HEK293 (cell line): ENCODE measurements at regions not wholly inside any gene's neighbourhood (a gene's known extent, or its start where the extent isn't known, plus 50 kb on each side); places are given as distances from the start of the nearest gene placed in this dataset.

Source experiments
- CTCF ChIA-PET: fragments of 350-600 bp; formaldehyde crosslinking; extraction: SDS; loops from one replicate; lab custom pipeline; 2021; ENCODE audit warnings: antibody characterized with exemption; lab: Yijun Ruan, JAX
- POLR2A ChIA-PET: fragments of 300-600 bp; formaldehyde crosslinking; extraction: SDS; loops from one replicate; lab custom pipeline; 2020; ENCODE audit warnings: antibody characterized with exemption, inconsistent platforms; lab: Yijun Ruan, JAX
- H3K27ac ChIP-seq: fragments of 200-500 bp; sonication (Bioruptor generic); 2 replicates; pipeline ENCODE4 v1.5.1; 2014; ENCODE audit warnings: low read depth, low read length, control low read depth, inconsistent platforms; ENCODE audit errors: extremely low read depth
- H3K36me3 ChIP-seq, 2 experiments: fragments of 200-500 bp in 1 of 2; sonication (Bioruptor generic) in 1 of 2; 1 replicate in 1 of 2; 2 replicates in 1 of 2; pipeline ENCODE4 v1.5.1; 2014 to 2017; ENCODE audit warnings: inconsistent platforms in 2 of 2, low read length in 2 of 2; ENCODE audit not compliant: control insufficient read depth in 2 of 2, insufficient read depth in 1 of 2
- H3K4me1 ChIP-seq: fragments of 200-500 bp; sonication (Bioruptor generic); 2 replicates; pipeline ENCODE4 v1.5.1; 2014; ENCODE audit warnings: mild to moderate bottlenecking, low read length, inconsistent platforms; ENCODE audit not compliant: control insufficient read depth, insufficient read depth
- H3K4me3 ChIP-seq: 2 replicates; pipeline ENCODE4 v1.5.1; 2011; ENCODE audit warnings: low read depth, mild to moderate bottlenecking, control low read depth, low read length, moderate library complexity
- H3K9me3 ChIP-seq: fragments of 200-500 bp; sonication (Bioruptor generic); 2 replicates; pipeline ENCODE4 v1.5.1; 2014; ENCODE audit warnings: low read depth, low read length, inconsistent platforms; ENCODE audit not compliant: control insufficient read depth, insufficient read depth
- BCL11B ChIP-seq: fragments of 450-650 bp; formaldehyde crosslinking; IDR thresholded peaks from 2 replicates; pipeline ENCODE4 v1.5.1; 2016; ENCODE audit warnings: low read depth, missing biosample characterization, missing genetic modification characterization
- OSR2 ChIP-seq: fragments of 450-650 bp; formaldehyde crosslinking; IDR thresholded peaks from 2 replicates; pipeline ENCODE4 v1.5.1; 2016; ENCODE audit warnings: missing biosample characterization, missing genetic modification characterization
- PATZ1 ChIP-seq: fragments of 450-650 bp; formaldehyde crosslinking; IDR thresholded peaks from 2 replicates; pipeline ENCODE4 v1.5.1; 2016; ENCODE audit warnings: missing biosample characterization, missing genetic modification characterization
- TRIM28 ChIP-seq: IDR thresholded peaks from 2 replicates; pipeline ENCODE4 v1.6.1; 2011; ENCODE audit warnings: low read length, control low read depth, borderline replicate concordance
- ZBTB21 ChIP-seq: fragments of 450-650 bp; formaldehyde crosslinking; IDR thresholded peaks from 2 replicates; pipeline ENCODE4 v1.5.1; 2017; ENCODE audit warnings: missing biosample characterization, missing genetic modification characterization
- ZFP41 ChIP-seq: fragments of 450-650 bp; formaldehyde crosslinking; IDR thresholded peaks from 2 replicates; pipeline ENCODE4 v1.5.1; 2016; ENCODE audit warnings: missing biosample characterization, missing genetic modification characterization, borderline replicate concordance
- ZNF114 ChIP-seq: fragments of 450-650 bp; formaldehyde crosslinking; IDR thresholded peaks from 2 replicates; pipeline ENCODE4 v1.5.0; 2017; ENCODE audit warnings: missing biosample characterization, missing genetic modification characterization
- ZNF239 ChIP-seq: fragments of 450-650 bp; formaldehyde crosslinking; IDR thresholded peaks from 2 replicates; pipeline ENCODE4 v1.5.1; 2016; ENCODE audit warnings: missing biosample characterization, missing genetic modification characterization
- ZNF26 ChIP-seq: fragments of 450-650 bp; formaldehyde crosslinking; IDR thresholded peaks from 2 replicates; pipeline ENCODE4 v1.5.1; 2016; ENCODE audit warnings: missing biosample characterization, missing genetic modification characterization
- ZNF274 ChIP-seq, 2 experiments: fragments of 200-500 bp in 1 of 2; fragments of 450-650 bp in 1 of 2; sonication (Bioruptor generic) in 1 of 2; formaldehyde crosslinking in 1 of 2; IDR thresholded peaks; 2 replicates each; pipeline versions ENCODE4 v1.5.1 to v1.6.1; 2014 to 2016; ENCODE audit warnings: borderline replicate concordance in 1 of 2, inconsistent platforms in 1 of 2, low read length in 1 of 2, missing biosample characterization in 1 of 2, missing genetic modification characterization in 1 of 2
- ZNF280D ChIP-seq: fragments of 450-650 bp; formaldehyde crosslinking; IDR thresholded peaks from 2 replicates; pipeline ENCODE4 v1.5.1; 2016; ENCODE audit warnings: missing biosample characterization, missing genetic modification characterization
- ZNF391 ChIP-seq: fragments of 450-650 bp; formaldehyde crosslinking; IDR thresholded peaks from 2 replicates; pipeline ENCODE4 v1.5.1; 2016; ENCODE audit warnings: low read depth, missing biosample characterization, missing genetic modification characterization, borderline replicate concordance
- ZNF544 ChIP-seq: fragments of 450-650 bp; formaldehyde crosslinking; IDR thresholded peaks from 2 replicates; pipeline ENCODE4 v1.5.0; 2017; ENCODE audit warnings: missing biosample characterization, missing genetic modification characterization
- ZNF548 ChIP-seq: fragments of 450-650 bp; formaldehyde crosslinking; IDR thresholded peaks from 2 replicates; pipeline ENCODE4 v1.5.1; 2016; ENCODE audit warnings: missing biosample characterization, missing genetic modification characterization
- ZNF701 ChIP-seq: fragments of 450-650 bp; formaldehyde crosslinking; IDR thresholded peaks from 2 replicates; pipeline ENCODE4 v1.5.1; 2016; ENCODE audit warnings: missing biosample characterization, missing genetic modification characterization
- ZNF768 ChIP-seq: fragments of 450-650 bp; formaldehyde crosslinking; IDR thresholded peaks from 2 replicates; pipeline ENCODE4 v1.5.1; 2018; ENCODE audit warnings: missing biosample characterization, mild to moderate bottlenecking, missing genetic modification characterization
- TF ChIP-seq, protein P1 (sequence below): fragments of 450-650 bp; formaldehyde crosslinking; IDR thresholded peaks from 2 replicates; pipeline ENCODE4 v1.5.1; 2016; ENCODE audit warnings: missing biosample characterization, missing genetic modification characterization, borderline replicate concordance
- TF ChIP-seq, protein P2 (sequence below): fragments of 450-650 bp; formaldehyde crosslinking; IDR thresholded peaks from 2 replicates; pipeline ENCODE4 v1.5.1; 2016; ENCODE audit warnings: missing biosample characterization, missing genetic modification characterization
- TF ChIP-seq, protein P3 (sequence below): fragments of 450-650 bp; formaldehyde crosslinking; IDR thresholded peaks from 2 replicates; pipeline ENCODE4 v1.5.1; 2017; ENCODE audit warnings: missing biosample characterization, missing genetic modification characterization

DNA sequence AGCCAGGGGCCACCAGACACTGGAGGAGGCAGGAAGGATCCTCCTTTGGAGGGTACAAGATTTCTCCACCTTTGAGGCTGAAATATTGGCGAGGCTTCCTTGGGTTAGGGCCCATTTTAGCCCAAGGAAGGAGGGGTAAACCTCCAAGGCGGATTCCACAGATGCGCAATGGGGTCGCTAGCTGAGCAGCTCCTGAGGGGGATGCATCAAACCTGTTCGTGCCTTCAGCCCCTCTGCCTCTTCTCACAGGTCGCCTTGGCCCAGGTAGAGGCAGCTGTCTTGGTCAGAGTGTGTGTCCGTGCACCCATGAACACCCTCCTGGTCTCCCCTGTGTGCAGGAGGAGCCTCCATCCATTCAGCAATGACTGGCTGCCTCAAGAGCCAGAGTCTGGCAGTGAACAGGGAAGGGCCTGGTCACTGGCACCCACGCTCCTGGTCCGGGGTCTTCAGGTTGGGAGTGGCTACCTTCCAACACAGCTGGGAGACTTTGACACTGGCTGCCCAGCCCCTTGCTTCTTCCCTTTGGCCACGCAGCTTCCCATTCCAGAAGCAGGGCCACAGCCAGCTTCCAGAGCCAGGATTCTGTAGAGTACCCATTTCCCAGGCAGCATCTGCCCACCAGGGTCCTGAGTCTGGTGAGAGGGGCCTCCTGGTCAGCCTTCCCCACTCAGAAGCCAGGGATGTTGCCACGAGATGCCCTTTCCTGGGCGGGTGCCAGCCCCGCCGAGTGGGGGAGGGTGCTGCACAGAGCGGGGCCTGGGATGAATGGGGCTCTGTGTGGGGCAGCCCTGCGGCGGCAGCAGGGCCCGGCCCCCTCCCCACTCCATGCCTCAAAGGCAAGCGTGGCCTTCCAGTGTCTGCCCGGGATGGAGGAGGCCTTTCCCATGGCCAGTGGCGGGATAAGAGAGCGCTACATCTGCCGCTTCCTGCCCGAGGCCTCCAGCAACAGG, 95.8 kb upstream of the GPC1 start:
- Histone ChIP-seq H3K9me3 (no peaks in the 10 kb centered on the region), H3K36me3 (no peaks in the 10 kb centered on the region), H3K4me1 (no peaks in the 10 kb centered on the region), H3K4me3 (no peak overlapping the region), H3K27ac (no peak overlapping the region)
- ChIA-PET CTCF (no interaction called here), POLR2A (no interaction called here)
- TF ChIP-seq ZNF701 (no peak), TRIM28 (no peak)

GRCh38 chr2:240340361-240340761, 95.1 kb upstream of the GPC1 start:
- H3K4me3 ChIP-seq: no peak overlapping the region
- TF ChIP-seq ZNF280D (tag by site-specific recombination) (no peak), PATZ1 (no peak), ZNF114 (no peak), ZNF274 (IDR thresholded peaks at IDR 0.05; ENCODE audit: low read length) (no peak), ZNF274 (tag by site-specific recombination; IDR thresholded peaks at IDR 0.05; ENCODE audit: borderline replicate concordance) (no peak), OSR2 (tag by site-specific recombination) (no peak), ZNF544 (tag by site-specific recombination) (no peak), ZNF239 (tag by site-specific recombination) (no peak), ZNF26 (tag by site-specific recombination) (no peak), ZBTB21 (tag by site-specific recombination) (no peak), ZFP41 (tag by site-specific recombination) (no peak), BCL11B (tag by site-specific recombination) (no peak), ZNF548 (tag by site-specific recombination) (no peak), ZNF768 (tag by site-specific recombination) (no peak), ZNF391 (no peak)
- TF ChIP-seq, protein P1, sequence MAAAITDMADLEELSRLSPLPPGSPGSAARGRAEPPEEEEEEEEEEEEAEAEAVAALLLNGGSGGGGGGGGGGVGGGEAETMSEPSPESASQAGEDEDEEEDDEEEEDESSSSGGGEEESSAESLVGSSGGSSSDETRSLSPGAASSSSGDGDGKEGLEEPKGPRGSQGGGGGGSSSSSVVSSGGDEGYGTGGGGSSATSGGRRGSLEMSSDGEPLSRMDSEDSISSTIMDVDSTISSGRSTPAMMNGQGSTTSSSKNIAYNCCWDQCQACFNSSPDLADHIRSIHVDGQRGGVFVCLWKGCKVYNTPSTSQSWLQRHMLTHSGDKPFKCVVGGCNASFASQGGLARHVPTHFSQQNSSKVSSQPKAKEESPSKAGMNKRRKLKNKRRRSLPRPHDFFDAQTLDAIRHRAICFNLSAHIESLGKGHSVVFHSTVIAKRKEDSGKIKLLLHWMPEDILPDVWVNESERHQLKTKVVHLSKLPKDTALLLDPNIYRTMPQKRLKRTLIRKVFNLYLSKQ (tag by site-specific recombination): no peak
- TF ChIP-seq, protein P2, sequence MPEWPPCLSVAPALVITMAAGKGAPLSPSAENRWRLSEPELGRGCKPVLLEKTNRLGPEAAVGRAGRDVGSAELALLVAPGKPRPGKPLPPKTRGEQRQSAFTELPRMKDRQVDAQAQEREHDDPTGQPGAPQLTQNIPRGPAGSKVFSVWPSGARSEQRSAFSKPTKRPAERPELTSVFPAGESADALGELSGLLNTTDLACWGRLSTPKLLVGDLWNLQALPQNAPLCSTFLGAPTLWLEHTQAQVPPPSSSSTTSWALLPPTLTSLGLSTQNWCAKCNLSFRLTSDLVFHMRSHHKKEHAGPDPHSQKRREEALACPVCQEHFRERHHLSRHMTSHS (tag by site-specific recombination): no peak
- TF ChIP-seq, protein P3, sequence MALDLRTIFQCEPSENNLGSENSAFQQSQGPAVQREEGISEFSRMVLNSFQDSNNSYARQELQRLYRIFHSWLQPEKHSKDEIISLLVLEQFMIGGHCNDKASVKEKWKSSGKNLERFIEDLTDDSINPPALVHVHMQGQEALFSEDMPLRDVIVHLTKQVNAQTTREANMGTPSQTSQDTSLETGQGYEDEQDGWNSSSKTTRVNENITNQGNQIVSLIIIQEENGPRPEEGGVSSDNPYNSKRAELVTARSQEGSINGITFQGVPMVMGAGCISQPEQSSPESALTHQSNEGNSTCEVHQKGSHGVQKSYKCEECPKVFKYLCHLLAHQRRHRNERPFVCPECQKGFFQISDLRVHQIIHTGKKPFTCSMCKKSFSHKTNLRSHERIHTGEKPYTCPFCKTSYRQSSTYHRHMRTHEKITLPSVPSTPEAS: no peak

More at GRCh38 chr2:240340361-240340761, 95.1 kb upstream of the GPC1 start:
- Histone ChIP-seq H3K36me3 (no peaks in the 10 kb centered on the region), H3K4me1 (no peaks in the 10 kb centered on the region), H3K9me3 (no peaks in the 10 kb centered on the region), H3K27ac (no peak overlapping the region)
- CTCF ChIA-PET: no interaction called here
- POLR2A ChIA-PET: no interaction called here
